ENCODE measurements at regions not wholly inside any gene's neighbourhood (a gene's known extent, or its start where the extent isn't known, plus 50 kb on each side); places are given as distances from the start of the nearest gene placed in this dataset.

DNA sequence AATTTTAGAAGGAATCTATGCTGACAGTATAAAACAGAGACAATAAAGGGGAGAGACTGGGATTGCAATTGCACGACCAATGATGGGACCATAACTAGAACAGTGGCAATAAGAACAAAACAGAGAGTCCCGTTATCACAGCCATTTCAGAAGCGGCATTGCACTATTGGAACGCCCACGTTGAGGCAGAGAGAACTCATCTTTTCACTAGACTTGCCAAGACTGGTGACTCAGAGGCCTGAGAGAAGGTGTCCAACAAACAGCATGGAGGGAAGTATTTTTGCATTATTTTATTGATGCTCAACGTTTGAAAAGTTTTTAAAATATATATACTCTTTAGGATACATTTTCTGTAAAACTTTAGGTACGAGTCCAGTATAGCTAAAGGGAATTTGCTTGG, 737.7 kb downstream of the TLE1 start:
- DNase-seq (ENCODE audit: low read depth), result no peak
- TF ChIP-seq MYC (IDR thresholded peaks at IDR 0.05; ENCODE audit: low read depth, low read length), result no peak
- TF ChIP-seq MAX (IDR thresholded peaks at IDR 0.05; ENCODE audit: low read depth, low read length), result no peak
- TF ChIP-seq POLR2A (IDR thresholded peaks at IDR 0.05; ENCODE audit: extremely low read depth, insufficient read length), result no peak
- no peak for TF ChIP-seq CTCF (IDR thresholded peaks at IDR 0.05; ENCODE audit: low read depth, low read length)
- H3K4me3 ChIP-seq (ENCODE audit: low read depth, low read length), result no peak overlapping the region

DNA sequence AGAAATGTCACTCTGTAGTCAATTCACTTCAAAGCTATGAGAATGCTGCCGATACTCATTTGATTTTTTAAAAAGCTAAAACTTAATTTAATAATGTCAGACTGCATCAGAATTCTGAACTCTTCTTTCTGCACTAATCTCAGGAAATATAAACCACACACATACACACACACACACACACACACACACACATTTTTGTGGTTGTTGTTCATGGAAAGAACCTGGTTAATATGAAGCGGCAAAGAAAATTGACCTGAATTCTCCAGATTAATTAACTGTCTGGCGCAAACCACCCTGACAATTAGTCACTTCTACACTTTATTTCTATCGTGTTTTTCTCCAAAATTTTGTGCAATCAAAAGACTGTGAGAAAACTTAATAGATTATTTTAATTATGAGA, 740.5 kb downstream of the TLE1 start:
- TF ChIP-seq MYC (IDR thresholded peaks at IDR 0.05; ENCODE audit: low read depth, low read length), result no peak
- no peak for TF ChIP-seq MAX (IDR thresholded peaks at IDR 0.05; ENCODE audit: low read depth, low read length)
- no peak overlapping the region for H3K4me3 ChIP-seq (ENCODE audit: low read depth, low read length)
- DNase-seq (ENCODE audit: low read depth), result no peak

DNA sequence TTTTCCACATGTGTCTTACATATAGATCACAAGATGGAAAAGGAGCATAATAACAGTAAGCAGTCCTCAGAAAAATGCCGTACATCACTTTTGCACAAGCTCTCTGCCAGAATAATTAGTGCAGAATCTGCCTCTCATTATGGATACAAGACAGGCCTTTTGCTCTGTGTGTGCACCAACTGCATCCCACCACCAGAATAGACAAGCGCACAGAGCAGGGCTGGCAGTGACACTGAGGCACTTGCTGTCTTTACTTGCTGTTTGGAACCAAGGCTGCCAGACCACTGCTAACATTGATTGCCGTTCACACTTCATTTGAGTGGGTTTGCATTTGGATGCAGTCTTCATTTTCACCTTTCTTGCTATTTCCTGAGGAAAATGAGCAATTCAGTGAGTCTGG, 741.3 kb downstream of the TLE1 start:
- no peak overlapping the region for H3K4me3 ChIP-seq (ENCODE audit: low read depth, low read length)
- DNase-seq (ENCODE audit: low read depth), result no peak
- TF ChIP-seq MAX (IDR thresholded peaks at IDR 0.05; ENCODE audit: low read depth, low read length) (no peak), MYC (IDR thresholded peaks at IDR 0.05; ENCODE audit: low read depth, low read length) (no peak), POLR2A (IDR thresholded peaks at IDR 0.05; ENCODE audit: extremely low read depth, insufficient read length) (no peak), CTCF (IDR thresholded peaks at IDR 0.05; ENCODE audit: low read depth, low read length) (no peak)

DNA sequence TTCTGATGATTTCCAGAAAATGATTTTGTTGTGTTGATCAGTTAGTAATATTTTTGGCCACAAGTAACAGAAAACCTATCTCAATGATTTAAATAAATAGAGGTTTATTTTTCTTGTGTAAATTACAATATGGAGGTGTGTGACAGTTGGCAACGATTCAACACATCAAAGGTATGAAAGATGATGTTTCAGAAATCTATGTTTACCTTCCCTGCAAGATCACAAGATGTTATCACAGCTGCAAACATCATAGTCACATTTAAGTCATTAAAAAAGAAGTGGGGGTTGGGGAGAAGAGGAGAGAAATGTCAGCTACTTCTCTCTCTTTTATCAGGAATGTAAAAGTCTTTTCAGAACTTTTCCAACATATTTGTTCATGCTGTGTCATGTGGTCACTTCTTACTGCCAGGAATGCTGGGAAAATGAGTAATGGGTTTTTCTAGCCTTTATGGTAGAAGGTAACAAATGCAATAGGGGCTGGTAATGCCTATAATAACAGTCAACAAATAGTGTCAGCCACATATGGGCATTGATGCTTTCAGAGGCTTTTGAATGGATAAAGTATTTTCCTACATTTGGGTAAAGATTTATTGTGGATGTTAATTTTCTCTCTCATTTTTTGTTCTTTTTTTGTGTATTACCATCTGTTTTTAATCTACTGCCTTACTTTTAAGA, 742.7 kb downstream of the TLE1 start:
- no peak for DNase-seq (ENCODE audit: low read depth)

DNA sequence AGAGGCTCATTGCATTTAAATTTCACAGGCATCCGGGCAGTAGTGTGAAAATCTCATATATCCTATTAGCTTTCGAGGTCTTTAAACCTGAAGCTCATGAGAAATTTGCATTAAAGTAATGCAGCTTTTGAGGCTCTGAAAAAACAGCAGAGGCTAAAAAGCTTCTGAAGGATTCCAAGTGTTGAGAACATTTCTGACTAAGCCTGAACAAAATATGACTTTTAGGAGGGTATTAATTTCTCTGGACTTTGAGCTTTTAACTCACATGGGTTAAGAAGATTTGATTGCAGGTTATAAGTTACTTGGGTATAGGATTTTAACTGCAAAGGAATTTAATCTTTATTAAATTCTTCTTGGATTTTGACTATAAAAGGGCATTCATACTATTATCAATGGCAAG, 743.9 kb downstream of the TLE1 start:
- no peak for DNase-seq (ENCODE audit: low read depth)
- TF ChIP-seq MYC (IDR thresholded peaks at IDR 0.05; ENCODE audit: low read depth, low read length), result no peak
- TF ChIP-seq MAX (IDR thresholded peaks at IDR 0.05; ENCODE audit: low read depth, low read length), result no peak
- no peak for TF ChIP-seq CTCF (IDR thresholded peaks at IDR 0.05; ENCODE audit: low read depth, low read length)
- no peak for TF ChIP-seq POLR2A (IDR thresholded peaks at IDR 0.05; ENCODE audit: extremely low read depth, insufficient read length)

More for the DNA sequence above, 742.7 kb downstream of the TLE1 start:
- no peak for TF ChIP-seq MAX (IDR thresholded peaks at IDR 0.05; ENCODE audit: low read depth, low read length)
- no peak for TF ChIP-seq CTCF (IDR thresholded peaks at IDR 0.05; ENCODE audit: low read depth, low read length)
- TF ChIP-seq MYC (IDR thresholded peaks at IDR 0.05; ENCODE audit: low read depth, low read length), result no peak
- TF ChIP-seq POLR2A (IDR thresholded peaks at IDR 0.05; ENCODE audit: extremely low read depth, insufficient read length), result no peak
- no peak overlapping the region for H3K4me3 ChIP-seq (ENCODE audit: low read depth, low read length)

GRCh38 chr9:80937645-80938044, 751.7 kb downstream of the TLE1 start:
- H3K4me3 ChIP-seq (ENCODE audit: low read depth, low read length), result no peak overlapping the region
- no peak for DNase-seq (ENCODE audit: low read depth)
- TF ChIP-seq MYC (IDR thresholded peaks at IDR 0.05; ENCODE audit: low read depth, low read length), result no peak
- no peak for TF ChIP-seq POLR2A (IDR thresholded peaks at IDR 0.05; ENCODE audit: extremely low read depth, insufficient read length)
- no peak for TF ChIP-seq MAX (IDR thresholded peaks at IDR 0.05; ENCODE audit: low read depth, low read length)
- no peak for TF ChIP-seq CTCF (IDR thresholded peaks at IDR 0.05; ENCODE audit: low read depth, low read length)

More for the DNA sequence above, 743.9 kb downstream of the TLE1 start:
- H3K4me3 ChIP-seq (ENCODE audit: low read depth, low read length), result no peak overlapping the region
